A549 (cell line): ENCODE measurements at regions not wholly inside any gene's neighbourhood (a gene's known extent, or its start where the extent isn't known, plus 50 kb on each side); places are given as distances from the start of the nearest gene placed in this dataset.

Experiments
- ATAC-seq, 2 experiments: fragments of 200-7000 bp in 1 of 2; fragments of >200 bp in 1 of 2; cut with Nextera tagmentation in 1 of 2; cut with Tn5 transposase in 1 of 2; 3 replicates each; pipeline versions ENCODE4 v1.8.0 to v1.9.1; 2018 to 2020; ENCODE audit warnings: mild to moderate bottlenecking in 1 of 2, moderate library complexity in 1 of 2
- CTCF ChIA-PET: fragments of 300-600 bp; sonication (Branson Sonifier 250); formaldehyde crosslinking; extraction: SDS; loops from one replicate; lab custom pipeline; 2021; ENCODE audit warnings: antibody characterized with exemption, inconsistent platforms; lab: Yijun Ruan, JAX
- POLR2A ChIA-PET: fragments of 350-600 bp; formaldehyde crosslinking; extraction: SDS; loops from one replicate; lab custom pipeline; 2021; ENCODE audit warnings: antibody characterized with exemption, inconsistent platforms; lab: Yijun Ruan, JAX
- DNase-seq, 2 experiments: peaks; one replicate each; pipeline versions ENCODE4 v3.0.0 to v3.0.0-alpha.2; 2011 to 2016; ENCODE audit warnings: low read depth in 1 of 2, low spot score in 1 of 2
- FAIRE-seq: peaks from 2 replicates; lab custom pipeline; 2011; peaks lifted over from hg19 to GRCh38; lab: Jason Lieb, UNC
- H3K27ac ChIP-seq, 2 experiments: fragments of >200 bp; sonication (Bioruptor Twin); formaldehyde crosslinking; 3 replicates each; pipeline ENCODE4 v1.5.1; 2016 to 2017
- H3K4me1 ChIP-seq: fragments of >200 bp; sonication (Bioruptor Twin); formaldehyde crosslinking; 3 replicates; pipeline ENCODE4 v1.6.1; 2016
- H3K4me2 ChIP-seq: fragments of >200 bp; sonication (Bioruptor Twin); formaldehyde crosslinking; 3 replicates; pipeline ENCODE4 v1.6.1; 2016
- H3K4me3 ChIP-seq: fragments of >200 bp; sonication (Bioruptor Twin); formaldehyde crosslinking; 3 replicates; pipeline ENCODE4 v1.5.1; 2016
- H3K9me3 ChIP-seq: fragments of >200 bp; sonication (Bioruptor Twin); formaldehyde crosslinking; 3 replicates; pipeline ENCODE4 v1.6.1; 2016
- ATOH8 ChIP-seq: fragments of 250-450 bp; sonication (Bioruptor Pico); IDR thresholded peaks from 2 replicates; pipeline ENCODE4 v1.5.0; 2020; ENCODE audit warnings: low read depth, mild to moderate bottlenecking, moderate library complexity
- BHLHE40 ChIP-seq: IDR thresholded peaks from 2 replicates; pipeline ENCODE4 v1.6.1; 2012; ENCODE audit warnings: low read depth, low read length, inconsistent platforms
- CBX2 ChIP-seq: fragments of 200-600 bp; sonication (generic); IDR thresholded peaks from 2 replicates; pipeline ENCODE4 v1.6.1; 2016; ENCODE audit warnings: low read depth, mild to moderate bottlenecking, borderline replicate concordance
- CHD4 ChIP-seq: fragments of 200-600 bp; sonication (generic); IDR thresholded peaks from 2 replicates; pipeline ENCODE4 v1.6.1; 2016; ENCODE audit warnings: antibody characterized with exemption, mild to moderate bottlenecking, borderline replicate concordance
- EHF ChIP-seq: fragments of 250-450 bp; sonication (Bioruptor Pico); IDR thresholded peaks from 2 replicates; pipeline ENCODE4 v1.5.0; 2020; ENCODE audit warnings: mild to moderate bottlenecking
- FOSB ChIP-seq: fragments of 250-450 bp; sonication (Bioruptor Pico); IDR thresholded peaks from 2 replicates; pipeline ENCODE4 v1.5.0; 2020; ENCODE audit warnings: mild to moderate bottlenecking, moderate library complexity
- GATA3 ChIP-seq: IDR thresholded peaks from 2 replicates; pipeline ENCODE4 v1.6.1; 2012; ENCODE audit warnings: borderline replicate concordance
- HDAC2 ChIP-seq: fragments of 200-600 bp; sonication (generic); IDR thresholded peaks from 2 replicates; pipeline ENCODE4 v1.6.1; 2016
- HEYL ChIP-seq: fragments of 250-450 bp; sonication (Bioruptor Pico); IDR thresholded peaks from 2 replicates; pipeline ENCODE4 v1.8.0; 2021; ENCODE audit warnings: mild to moderate bottlenecking, moderate library complexity
- HOXA7 ChIP-seq: fragments of 250-450 bp; sonication (Bioruptor Pico); IDR thresholded peaks from 2 replicates; pipeline ENCODE4 v1.5.0; 2020; ENCODE audit warnings: mild to moderate bottlenecking, moderate library complexity
- HOXB5 ChIP-seq: fragments of 250-450 bp; sonication (Bioruptor Pico); IDR thresholded peaks from 2 replicates; pipeline ENCODE4 v1.5.0; 2020; ENCODE audit warnings: mild to moderate bottlenecking, moderate library complexity
- KDM1A ChIP-seq: fragments of 200-600 bp; sonication (generic); IDR thresholded peaks from 2 replicates; pipeline ENCODE4 v1.6.1; 2016; ENCODE audit warnings: low read depth, mild to moderate bottlenecking
- MAX ChIP-seq: IDR thresholded peaks from 2 replicates; pipeline ENCODE4 v1.6.1; 2012
- MYC ChIP-seq: IDR thresholded peaks from 2 replicates; pipeline ENCODE4 v1.6.1; 2012; ENCODE audit warnings: mild to moderate bottlenecking, inconsistent platforms, low read length, improper control_type of control experiment, borderline replicate concordance
- NFE2L2 ChIP-seq: fragments of 150-350 bp; conservative IDR thresholded peaks from 2 replicates; pipeline ENCODE4 v1.6.1; 2014; ENCODE audit warnings: low read length
- PHF8 ChIP-seq: fragments of 200-600 bp; sonication (generic); IDR thresholded peaks from 2 replicates; pipeline ENCODE4 v1.6.1; 2016; ENCODE audit warnings: low read depth, mild to moderate bottlenecking, antibody characterized with exemption, moderate library complexity, borderline replicate concordance
- RCOR1 ChIP-seq: fragments of 150-350 bp; IDR thresholded peaks from 2 replicates; pipeline ENCODE4 v1.6.1; 2014; ENCODE audit warnings: antibody characterized with exemption, low read length, low read depth
- RFX5 ChIP-seq: fragments of 450-650 bp; IDR thresholded peaks from 2 replicates; pipeline ENCODE4 v1.7.1; 2014; ENCODE audit warnings: antibody characterized with exemption, mild to moderate bottlenecking, moderate library complexity
- ZC3H11A ChIP-seq: fragments of 450-650 bp; IDR thresholded peaks from 2 replicates; pipeline ENCODE4 v1.6.1; 2014; ENCODE audit warnings: antibody characterized with exemption, mild to moderate bottlenecking
- ZFP36 ChIP-seq: fragments of 450-650 bp; IDR thresholded peaks from 2 replicates; pipeline ENCODE4 v1.6.1; 2014; ENCODE audit warnings: borderline replicate concordance; ENCODE audit not compliant: partially characterized antibody
- ZSCAN20 ChIP-seq: fragments of 250-450 bp; sonication (Bioruptor Pico); IDR thresholded peaks from 2 replicates; pipeline ENCODE4 v1.8.0; 2022; ENCODE audit warnings: mild to moderate bottlenecking, moderate library complexity
- WGBS: methylation state at CpG from one replicate; pipeline ENCODE4 v1.1.6; 2017; ENCODE audit errors: missing lambda C conversion rate; 5-methylcytosine and 5-hydroxymethylcytosine counted together
- TF ChIP-seq, protein P1 (sequence below): fragments of 150-350 bp; IDR thresholded peaks from 2 replicates; pipeline ENCODE4 v1.6.1; 2014; ENCODE audit warnings: low read depth, mild to moderate bottlenecking, low read length
- TF ChIP-seq, protein P2 (sequence below): fragments of >200 bp; sonication (Bioruptor Twin); formaldehyde crosslinking; IDR thresholded peaks from 3 replicates; pipeline ENCODE4 v1.6.1; 2016
- TF ChIP-seq, protein P3 (sequence below): fragments of >200 bp; sonication (Bioruptor Twin); formaldehyde crosslinking; IDR thresholded peaks from 3 replicates; pipeline ENCODE4 v1.5.1; 2016
- TF ChIP-seq, protein P4 (sequence below): fragments of 200-600 bp; sonication (generic); IDR thresholded peaks from 2 replicates; pipeline ENCODE4 v1.6.1; 2016; ENCODE audit warnings: antibody characterized with exemption, mild to moderate bottlenecking, moderate library complexity

- TF ChIP-seq ZFP36, result no peak
- no peak for TF ChIP-seq ZC3H11A
- TF ChIP-seq PHF8, result no peak
- no peak for TF ChIP-seq ATOH8
- TF ChIP-seq, protein P1, sequence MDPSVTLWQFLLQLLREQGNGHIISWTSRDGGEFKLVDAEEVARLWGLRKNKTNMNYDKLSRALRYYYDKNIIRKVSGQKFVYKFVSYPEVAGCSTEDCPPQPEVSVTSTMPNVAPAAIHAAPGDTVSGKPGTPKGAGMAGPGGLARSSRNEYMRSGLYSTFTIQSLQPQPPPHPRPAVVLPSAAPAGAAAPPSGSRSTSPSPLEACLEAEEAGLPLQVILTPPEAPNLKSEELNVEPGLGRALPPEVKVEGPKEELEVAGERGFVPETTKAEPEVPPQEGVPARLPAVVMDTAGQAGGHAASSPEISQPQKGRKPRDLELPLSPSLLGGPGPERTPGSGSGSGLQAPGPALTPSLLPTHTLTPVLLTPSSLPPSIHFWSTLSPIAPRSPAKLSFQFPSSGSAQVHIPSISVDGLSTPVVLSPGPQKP, result no peak
- TF ChIP-seq KDM1A, result no peak
- TF ChIP-seq HOXA7, result no peak
- TF ChIP-seq, protein P2, sequence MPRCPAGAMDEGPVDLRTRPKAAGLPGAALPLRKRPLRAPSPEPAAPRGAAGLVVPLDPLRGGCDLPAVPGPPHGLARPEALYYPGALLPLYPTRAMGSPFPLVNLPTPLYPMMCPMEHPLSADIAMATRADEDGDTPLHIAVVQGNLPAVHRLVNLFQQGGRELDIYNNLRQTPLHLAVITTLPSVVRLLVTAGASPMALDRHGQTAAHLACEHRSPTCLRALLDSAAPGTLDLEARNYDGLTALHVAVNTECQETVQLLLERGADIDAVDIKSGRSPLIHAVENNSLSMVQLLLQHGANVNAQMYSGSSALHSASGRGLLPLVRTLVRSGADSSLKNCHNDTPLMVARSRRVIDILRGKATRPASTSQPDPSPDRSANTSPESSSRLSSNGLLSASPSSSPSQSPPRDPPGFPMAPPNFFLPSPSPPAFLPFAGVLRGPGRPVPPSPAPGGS, result no peak
- TF ChIP-seq CHD4, result no peak
- TF ChIP-seq MYC, result no peak
- TF ChIP-seq, protein P3, sequence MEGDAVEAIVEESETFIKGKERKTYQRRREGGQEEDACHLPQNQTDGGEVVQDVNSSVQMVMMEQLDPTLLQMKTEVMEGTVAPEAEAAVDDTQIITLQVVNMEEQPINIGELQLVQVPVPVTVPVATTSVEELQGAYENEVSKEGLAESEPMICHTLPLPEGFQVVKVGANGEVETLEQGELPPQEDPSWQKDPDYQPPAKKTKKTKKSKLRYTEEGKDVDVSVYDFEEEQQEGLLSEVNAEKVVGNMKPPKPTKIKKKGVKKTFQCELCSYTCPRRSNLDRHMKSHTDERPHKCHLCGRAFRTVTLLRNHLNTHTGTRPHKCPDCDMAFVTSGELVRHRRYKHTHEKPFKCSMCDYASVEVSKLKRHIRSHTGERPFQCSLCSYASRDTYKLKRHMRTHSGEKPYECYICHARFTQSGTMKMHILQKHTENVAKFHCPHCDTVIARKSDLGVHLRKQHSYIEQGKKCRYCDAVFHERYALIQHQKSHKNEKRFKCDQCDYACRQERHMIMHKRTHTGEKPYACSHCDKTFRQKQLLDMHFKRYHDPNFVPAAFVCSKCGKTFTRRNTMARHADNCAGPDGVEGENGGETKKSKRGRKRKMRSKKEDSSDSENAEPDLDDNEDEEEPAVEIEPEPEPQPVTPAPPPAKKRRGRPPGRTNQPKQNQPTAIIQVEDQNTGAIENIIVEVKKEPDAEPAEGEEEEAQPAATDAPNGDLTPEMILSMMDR, result no peak
- no peak for TF ChIP-seq GATA3
- no peak for TF ChIP-seq EHF (CRISPR knock-in tag)
- Histone ChIP-seq H3K4me1 (no peaks in the 10 kb centered on the region), H3K4me3 (no peak overlapping the region), H3K9me3 (no peaks in the 10 kb centered on the region), H3K27ac (no peak overlapping the region), H3K4me2 (no peak overlapping the region)
- CTCF ChIA-PET, result interaction anchor here (0.6 to 0.9 kb wide), 4 partner anchors 18 to 346 kb away, joined by 3 read pairs; no protein-coding TSS in a partner anchor
- FAIRE-seq (no peak), DNase-seq (no peak), ATAC-seq (no peak)
- POLR2A ChIA-PET, result no interaction called here
- WGBS, result 38% methylated on average over 5 of the region's 5 CpGs
Observed at GRCh38 chr2:44825702-44826101, 115.8 kb upstream of the SIX3 start.

- H3K27ac ChIP-seq, result no peak overlapping the region
- ATAC-seq, result no peak
- H3K9me3 ChIP-seq, result no peaks in the 10 kb centered on the region
- ChIA-PET CTCF (interaction anchor here (1.1 kb wide), 1 partner anchor 13 kb away, joined by 3 read pairs; no protein-coding TSS in a partner anchor), POLR2A (no interaction called here)
- 30% methylated on average over 3 of the region's 3 CpGs for WGBS
- H3K4me2 ChIP-seq, result no peak overlapping the region
- no peak for DNase-seq
- TF ChIP-seq RCOR1 (no peak), ZSCAN20 (CRISPR knock-in tag) (no peak), BHLHE40 (no peak), NFE2L2 (no peak), RFX5 (no peak), HOXB5 (CRISPR knock-in tag) (no peak), HEYL (no peak), FOSB (no peak), MAX (no peak), KDM1A (no peak), CBX2 (no peak), HDAC2 (no peak), ATOH8 (no peak)
- TF ChIP-seq, protein P4, sequence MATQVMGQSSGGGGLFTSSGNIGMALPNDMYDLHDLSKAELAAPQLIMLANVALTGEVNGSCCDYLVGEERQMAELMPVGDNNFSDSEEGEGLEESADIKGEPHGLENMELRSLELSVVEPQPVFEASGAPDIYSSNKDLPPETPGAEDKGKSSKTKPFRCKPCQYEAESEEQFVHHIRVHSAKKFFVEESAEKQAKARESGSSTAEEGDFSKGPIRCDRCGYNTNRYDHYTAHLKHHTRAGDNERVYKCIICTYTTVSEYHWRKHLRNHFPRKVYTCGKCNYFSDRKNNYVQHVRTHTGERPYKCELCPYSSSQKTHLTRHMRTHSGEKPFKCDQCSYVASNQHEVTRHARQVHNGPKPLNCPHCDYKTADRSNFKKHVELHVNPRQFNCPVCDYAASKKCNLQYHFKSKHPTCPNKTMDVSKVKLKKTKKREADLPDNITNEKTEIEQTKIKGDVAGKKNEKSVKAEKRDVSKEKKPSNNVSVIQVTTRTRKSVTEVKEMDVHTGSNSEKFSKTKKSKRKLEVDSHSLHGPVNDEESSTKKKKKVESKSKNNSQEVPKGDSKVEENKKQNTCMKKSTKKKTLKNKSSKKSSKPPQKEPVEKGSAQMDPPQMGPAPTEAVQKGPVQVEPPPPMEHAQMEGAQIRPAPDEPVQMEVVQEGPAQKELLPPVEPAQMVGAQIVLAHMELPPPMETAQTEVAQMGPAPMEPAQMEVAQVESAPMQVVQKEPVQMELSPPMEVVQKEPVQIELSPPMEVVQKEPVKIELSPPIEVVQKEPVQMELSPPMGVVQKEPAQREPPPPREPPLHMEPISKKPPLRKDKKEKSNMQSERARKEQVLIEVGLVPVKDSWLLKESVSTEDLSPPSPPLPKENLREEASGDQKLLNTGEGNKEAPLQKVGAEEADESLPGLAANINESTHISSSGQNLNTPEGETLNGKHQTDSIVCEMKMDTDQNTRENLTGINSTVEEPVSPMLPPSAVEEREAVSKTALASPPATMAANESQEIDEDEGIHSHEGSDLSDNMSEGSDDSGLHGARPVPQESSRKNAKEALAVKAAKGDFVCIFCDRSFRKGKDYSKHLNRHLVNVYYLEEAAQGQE, result no peak
- TF ChIP-seq, protein P2, result no peak
- no peak overlapping the region for H3K4me3 ChIP-seq
- H3K4me1 ChIP-seq, result no peaks in the 10 kb centered on the region
- no peak for FAIRE-seq
Observed at GRCh38 chr2:44826601-44827000, 114.9 kb upstream of the SIX3 start.
